Lower lobe of right lung (tissue), 2 donors: ENCODE measurements at regions not wholly inside any gene's neighbourhood (a gene's known extent, or its start where the extent isn't known, plus 50 kb on each side); places are given as distances from the start of the nearest gene placed in this dataset.

ENCODE experiments used
- ATAC-seq, 2 donors: fragments of 200-7000 bp; cut with Tn5 transposase; one replicate each; pipeline ENCODE4 v1.9.1; 2020 to 2022; ENCODE audit warnings: mild to moderate bottlenecking in 2 of 2, moderate library complexity in 2 of 2
- DNase-seq: peaks from one replicate; pipeline ENCODE4 v3.0.0-alpha.2; 2020
- H3K27ac ChIP-seq: fragments of 200-600 bp; one replicate; pipeline ENCODE4 v1.8.0; 2022
- H3K27me3 ChIP-seq: fragments of 200-600 bp; one replicate; pipeline ENCODE4 v1.8.0; 2022; ENCODE audit warnings: low read depth
- H3K36me3 ChIP-seq: fragments of 200-600 bp; one replicate; pipeline ENCODE4 v1.8.0; 2022; ENCODE audit warnings: mild to moderate bottlenecking
- H3K4me1 ChIP-seq: fragments of 200-600 bp; one replicate; pipeline ENCODE4 v1.8.0; 2022
- H3K4me3 ChIP-seq: fragments of 200-600 bp; one replicate; pipeline ENCODE4 v1.8.0; 2022; ENCODE audit warnings: mild to moderate bottlenecking
- H3K9me3 ChIP-seq: fragments of 200-600 bp; one replicate; pipeline ENCODE4 v1.8.0; 2022
- intact Hi-C: fragments of 100-400 bp; cut with DNase I; formaldehyde crosslinking; loops from one replicate; pipeline ENCODE4 v1.11.0; 2022
- TF ChIP-seq, protein P1 (sequence below): fragments of 200-600 bp; IDR thresholded peaks from one replicate; pipeline ENCODE4 v1.8.0; 2022; ENCODE audit warnings: antibody characterized with exemption, mild to moderate bottlenecking
- donor health status: DM: no; HTN: yes; CAD: no; lungs with severe emphysema.

DNA sequence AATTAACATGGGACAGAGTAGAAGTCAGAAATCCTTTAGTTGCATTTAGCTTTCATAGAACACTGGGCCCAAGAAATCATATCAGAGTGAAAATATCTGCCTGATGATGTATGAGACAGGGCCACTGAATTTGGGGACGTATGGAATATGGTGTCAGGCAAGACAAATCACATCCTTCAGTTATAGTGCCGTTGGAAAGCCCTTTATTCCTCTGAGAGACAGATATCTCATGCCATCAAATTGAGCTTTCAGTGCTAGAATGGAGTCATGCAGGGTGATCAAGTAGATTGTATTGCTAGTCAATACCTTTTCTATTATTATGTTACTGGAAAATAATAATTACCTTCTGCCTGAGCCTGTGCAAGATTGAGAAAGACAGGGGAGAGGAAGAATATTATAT, 398.2 kb upstream of the RARB start:
- intact Hi-C loops, result no loop called here
- TF ChIP-seq, protein P1, sequence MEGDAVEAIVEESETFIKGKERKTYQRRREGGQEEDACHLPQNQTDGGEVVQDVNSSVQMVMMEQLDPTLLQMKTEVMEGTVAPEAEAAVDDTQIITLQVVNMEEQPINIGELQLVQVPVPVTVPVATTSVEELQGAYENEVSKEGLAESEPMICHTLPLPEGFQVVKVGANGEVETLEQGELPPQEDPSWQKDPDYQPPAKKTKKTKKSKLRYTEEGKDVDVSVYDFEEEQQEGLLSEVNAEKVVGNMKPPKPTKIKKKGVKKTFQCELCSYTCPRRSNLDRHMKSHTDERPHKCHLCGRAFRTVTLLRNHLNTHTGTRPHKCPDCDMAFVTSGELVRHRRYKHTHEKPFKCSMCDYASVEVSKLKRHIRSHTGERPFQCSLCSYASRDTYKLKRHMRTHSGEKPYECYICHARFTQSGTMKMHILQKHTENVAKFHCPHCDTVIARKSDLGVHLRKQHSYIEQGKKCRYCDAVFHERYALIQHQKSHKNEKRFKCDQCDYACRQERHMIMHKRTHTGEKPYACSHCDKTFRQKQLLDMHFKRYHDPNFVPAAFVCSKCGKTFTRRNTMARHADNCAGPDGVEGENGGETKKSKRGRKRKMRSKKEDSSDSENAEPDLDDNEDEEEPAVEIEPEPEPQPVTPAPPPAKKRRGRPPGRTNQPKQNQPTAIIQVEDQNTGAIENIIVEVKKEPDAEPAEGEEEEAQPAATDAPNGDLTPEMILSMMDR, result no peak
- H3K9me3 ChIP-seq, result no peaks in the 10 kb centered on the region

DNA sequence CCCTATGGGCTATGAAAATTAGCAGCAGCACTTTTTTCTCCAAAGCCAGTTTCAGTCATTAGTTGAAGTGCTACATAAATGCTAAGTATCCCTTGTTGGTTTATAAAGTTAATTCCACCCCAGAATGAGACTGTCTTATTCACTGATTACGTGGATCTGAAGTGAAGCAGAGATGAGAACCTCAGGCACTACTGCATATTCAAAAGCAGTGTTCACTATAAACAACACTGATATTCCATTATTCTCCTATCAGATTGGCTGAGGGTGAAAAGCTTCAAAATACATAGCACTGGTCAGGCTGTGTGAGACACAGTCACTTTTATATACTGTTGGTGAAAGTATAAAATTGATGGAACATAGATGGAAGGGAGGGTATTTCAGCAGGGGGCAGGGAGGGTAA, 395.7 kb upstream of the RARB start:
- DNase-seq (no peak), ATAC-seq (no peak)
- Histone ChIP-seq H3K4me1 (no peaks in the 10 kb centered on the region), H3K9me3 (no peaks in the 10 kb centered on the region), H3K27ac (no peak overlapping the region), H3K36me3 (no peaks in the 10 kb centered on the region), H3K27me3 (no peaks in the 10 kb centered on the region), H3K4me3 (no peak overlapping the region)
- TF ChIP-seq, protein P1, result no peak
- intact Hi-C loops, result no loop called here

More for the DNA sequence above, 398.2 kb upstream of the RARB start:
- no peak overlapping the region for H3K4me3 ChIP-seq
- ATAC-seq (no peak), DNase-seq (no peak)
- H3K36me3 ChIP-seq, result no peaks in the 10 kb centered on the region
- H3K27ac ChIP-seq, result no peak overlapping the region
- no peaks in the 10 kb centered on the region for H3K4me1 ChIP-seq
- no peaks in the 10 kb centered on the region for H3K27me3 ChIP-seq

DNA sequence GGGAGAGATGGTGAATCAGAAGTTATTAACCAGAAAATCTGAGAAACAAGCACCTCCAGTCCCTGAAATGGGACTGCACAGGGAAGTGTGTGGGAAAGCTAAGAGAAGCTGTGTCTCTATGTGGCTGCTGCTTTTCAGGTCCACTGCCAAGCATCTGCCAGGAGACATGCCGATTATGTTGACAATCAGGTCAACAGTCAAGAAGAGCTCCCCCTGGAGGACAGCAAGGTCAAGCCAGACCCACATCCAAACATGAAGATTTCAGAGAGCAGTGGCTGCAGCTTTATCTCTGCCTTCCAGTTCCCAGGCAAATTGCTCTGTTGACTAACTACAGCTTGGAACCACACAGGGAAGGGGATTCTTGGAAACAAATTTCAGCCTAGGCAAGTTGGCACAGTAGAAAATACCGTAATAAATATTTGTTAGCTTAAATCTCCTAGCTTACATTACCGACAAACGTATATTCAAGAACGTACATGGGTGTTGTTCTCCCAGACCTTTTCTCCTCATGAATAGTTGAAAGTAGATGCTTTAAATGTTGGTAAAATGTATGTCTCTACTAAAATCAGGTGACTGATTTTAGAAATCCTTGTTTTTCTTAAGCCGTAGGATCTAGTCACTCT, 394.5 kb upstream of the RARB start:
- no peaks in the 10 kb centered on the region for H3K9me3 ChIP-seq
- no peaks in the 10 kb centered on the region for H3K4me1 ChIP-seq
- ATAC-seq, result peak; percentile 68 to 72
- H3K27ac ChIP-seq, result no peak overlapping the region
- no peak overlapping the region for H3K4me3 ChIP-seq
- intact Hi-C loops, result no loop called here
- no peak for DNase-seq
- TF ChIP-seq, protein P1, result peak; percentile 69
- H3K27me3 ChIP-seq, result no peaks in the 10 kb centered on the region
- no peaks in the 10 kb centered on the region for H3K36me3 ChIP-seq

DNA sequence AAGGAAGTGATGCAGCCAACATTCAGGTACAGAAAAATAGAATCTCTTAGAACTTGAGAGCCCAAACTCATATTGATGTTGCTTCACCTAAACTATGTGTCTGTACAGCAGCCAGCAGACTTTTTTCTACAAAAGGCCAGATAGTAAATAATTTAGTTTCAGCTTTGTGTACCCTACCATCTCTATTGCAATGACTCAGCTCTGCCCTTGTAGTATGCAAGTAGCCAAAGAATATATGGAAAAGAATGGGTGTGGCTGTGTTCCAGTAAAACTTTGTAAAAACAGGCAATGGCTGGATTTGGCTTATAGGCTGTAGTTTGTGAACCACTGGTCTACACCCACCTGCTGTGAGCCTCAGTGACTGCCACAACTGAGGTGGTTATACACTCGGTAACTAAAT, 392.5 kb upstream of the RARB start:
- intact Hi-C loops, result no loop called here
- TF ChIP-seq, protein P1, result no peak
- no peak overlapping the region for H3K4me3 ChIP-seq
- no peaks in the 10 kb centered on the region for H3K4me1 ChIP-seq
- DNase-seq (no peak), ATAC-seq (no peak)
- H3K27ac ChIP-seq, result no peak overlapping the region
- H3K9me3 ChIP-seq, result no peaks in the 10 kb centered on the region
- no peaks in the 10 kb centered on the region for H3K27me3 ChIP-seq
- H3K36me3 ChIP-seq, result no peaks in the 10 kb centered on the region

DNA sequence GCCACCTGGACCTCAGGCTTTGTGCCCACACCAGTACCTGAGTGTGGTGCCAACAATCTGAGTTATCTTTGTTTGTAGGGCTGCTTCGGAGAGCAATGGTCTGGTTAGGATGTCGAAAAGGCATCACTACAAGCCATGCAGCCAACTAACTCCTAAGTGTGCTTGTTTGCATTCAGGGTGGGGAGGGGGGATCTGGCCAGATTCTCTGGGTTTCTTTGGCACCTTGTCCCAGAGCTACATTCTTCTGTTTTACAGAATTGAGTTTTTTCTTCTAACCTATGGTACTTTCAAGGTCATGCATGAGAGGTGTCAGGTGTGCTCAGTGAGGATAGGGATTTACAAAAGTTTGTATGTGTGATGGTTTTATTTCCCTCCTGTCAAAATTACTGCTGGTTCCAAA, 391.4 kb upstream of the RARB start:
- ATAC-seq (no peak), DNase-seq (no peak)
- Histone ChIP-seq H3K4me3 (no peak overlapping the region), H3K4me1 (no peaks in the 10 kb centered on the region), H3K27ac (no peak overlapping the region), H3K27me3 (no peaks in the 10 kb centered on the region), H3K36me3 (no peaks in the 10 kb centered on the region), H3K9me3 (no peaks in the 10 kb centered on the region)
- TF ChIP-seq, protein P1, result no peak
- intact Hi-C loops, result no loop called here
